Fibroblast of lung (primary cell): ENCODE measurements at regions not wholly inside any gene's neighbourhood (a gene's known extent, or its start where the extent isn't known, plus 50 kb on each side); places are given as distances from the start of the nearest gene placed in this dataset.

Experiments used
- DNase-seq, 2 donors: peaks; one replicate each; pipeline versions ENCODE4 v3.0.0 to v3.0.0-alpha.2; 2010; ENCODE audit warnings: low read depth in 2 of 2
- H2AFZ ChIP-seq: 2 replicates; pipeline ENCODE4 v1.5.1; 2012; ENCODE audit warnings: low read length, control low read depth, inconsistent platforms
- H3K27ac ChIP-seq: 2 replicates; pipeline ENCODE4 v1.5.1; 2011; ENCODE audit warnings: low read length, control low read depth; ENCODE audit not compliant: insufficient read depth
- H3K27me3 ChIP-seq: 2 replicates; pipeline ENCODE4 v1.5.1; 2011; ENCODE audit warnings: mild to moderate bottlenecking, low read length; ENCODE audit not compliant: control insufficient read depth, insufficient read depth
- H3K36me3 ChIP-seq: 2 replicates; pipeline ENCODE4 v1.5.1; 2011; ENCODE audit warnings: low read length; ENCODE audit not compliant: control insufficient read depth, insufficient read depth
- H3K4me1 ChIP-seq: 2 replicates; pipeline ENCODE4 v1.5.1; 2011; ENCODE audit warnings: low read length; ENCODE audit not compliant: control insufficient read depth, insufficient read depth; ENCODE audit errors: extremely low read depth
- H3K4me2 ChIP-seq: 2 replicates; pipeline ENCODE4 v1.5.1; 2011; ENCODE audit warnings: low read length, control low read depth; ENCODE audit not compliant: insufficient read depth; ENCODE audit errors: extremely low read depth
- H3K4me3 ChIP-seq, 4 experiments: fragments of 200-600 bp in 1 of 4; sonication (generic) in 1 of 4; replicated peaks in 1 of 4; 2 replicates each; pipeline ENCODE4 v1.5.1; 2011 to 2016; ENCODE audit warnings: low read length in 4 of 4, low read depth in 3 of 4, mild to moderate bottlenecking in 3 of 4, control low read depth in 2 of 4, inconsistent platforms in 1 of 4, mixed read lengths in 1 of 4; ENCODE audit not compliant: insufficient read depth in 1 of 4; ENCODE audit errors: control extremely low read depth in 1 of 4
- H3K79me2 ChIP-seq: 2 replicates; pipeline ENCODE4 v1.5.1; 2012; ENCODE audit warnings: mild to moderate bottlenecking, low read length, inconsistent platforms; ENCODE audit not compliant: control insufficient read depth, insufficient read depth
- H3K9ac ChIP-seq: 2 replicates; pipeline ENCODE4 v1.5.1; 2011; ENCODE audit warnings: mild to moderate bottlenecking, low read length, control low read depth; ENCODE audit not compliant: insufficient read depth
- H3K9me3 ChIP-seq: 2 replicates; pipeline ENCODE4 v1.5.1; 2012; ENCODE audit warnings: low read depth, low read length; ENCODE audit not compliant: control insufficient read depth, insufficient read depth
- H4K20me1 ChIP-seq: 2 replicates; pipeline ENCODE4 v1.5.1; 2011; ENCODE audit warnings: low read length; ENCODE audit not compliant: control insufficient read depth, insufficient read depth; ENCODE audit errors: extremely low read depth
- CTCF ChIP-seq, 2 donors: IDR thresholded peaks in 1 of 2; conservative IDR thresholded peaks in 1 of 2; 1 replicate in 1 of 2; 2 replicates in 1 of 2; pipeline ENCODE4 v1.5.1; 2011 to 2012; ENCODE audit warnings: low read length in 2 of 2, control low read depth in 1 of 2, inconsistent platforms in 1 of 2, low read depth in 1 of 2, mild to moderate bottlenecking in 1 of 2
- EZH2 ChIP-seq: IDR thresholded peaks from 2 replicates; pipeline ENCODE4 v1.5.1; 2012; ENCODE audit warnings: low read length, control low read depth, mild to moderate bottlenecking; ENCODE audit errors: missing control alignments

DNA sequence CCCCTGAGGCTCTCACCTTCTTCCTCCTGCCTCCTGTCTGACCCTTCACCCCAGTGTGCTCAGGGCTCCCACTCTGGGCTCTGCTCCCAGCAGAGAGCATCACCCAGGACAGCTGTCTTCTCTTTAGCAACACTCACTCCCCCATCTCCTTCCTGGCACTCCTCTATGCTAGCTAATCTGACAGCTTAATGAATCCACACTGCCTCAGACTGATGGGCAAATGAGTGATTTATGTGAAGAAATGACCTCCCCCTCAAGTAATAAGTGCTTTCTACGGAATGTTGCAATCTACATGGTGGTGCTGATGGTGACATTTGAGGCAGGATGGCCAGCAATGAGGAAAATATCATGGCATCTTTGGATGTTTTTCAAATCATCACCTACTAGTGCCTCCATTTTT lies 83.6 kb downstream of the LSM3 start:
- no peak overlapping the region for H3K4me2 ChIP-seq
- no peak overlapping the region for H2AFZ ChIP-seq
- H3K9ac ChIP-seq: no peak overlapping the region
- DNase-seq: peak in 1 of 2 donors; percentile 53
- no peaks in the 10 kb centered on the region for H3K36me3 ChIP-seq
- no peak for TF ChIP-seq CTCF (conservative IDR thresholded peaks at IDR 0.05 in 1 of 2, IDR thresholded peaks at IDR 0.05 in 1 of 2; ENCODE audit: low read depth in 1 of 2, low read length in 2 of 2)
- no peak for TF ChIP-seq EZH2
- H3K4me3 ChIP-seq: no peak overlapping the region
- no peaks in the 10 kb centered on the region for H4K20me1 ChIP-seq
- no peaks in the 10 kb centered on the region for H3K9me3 ChIP-seq
- H3K79me2 ChIP-seq: no peaks in the 10 kb centered on the region
- no peaks in the 10 kb centered on the region for H3K27me3 ChIP-seq
- H3K27ac ChIP-seq: no peak overlapping the region
- no peaks in the 10 kb centered on the region for H3K4me1 ChIP-seq

DNA sequence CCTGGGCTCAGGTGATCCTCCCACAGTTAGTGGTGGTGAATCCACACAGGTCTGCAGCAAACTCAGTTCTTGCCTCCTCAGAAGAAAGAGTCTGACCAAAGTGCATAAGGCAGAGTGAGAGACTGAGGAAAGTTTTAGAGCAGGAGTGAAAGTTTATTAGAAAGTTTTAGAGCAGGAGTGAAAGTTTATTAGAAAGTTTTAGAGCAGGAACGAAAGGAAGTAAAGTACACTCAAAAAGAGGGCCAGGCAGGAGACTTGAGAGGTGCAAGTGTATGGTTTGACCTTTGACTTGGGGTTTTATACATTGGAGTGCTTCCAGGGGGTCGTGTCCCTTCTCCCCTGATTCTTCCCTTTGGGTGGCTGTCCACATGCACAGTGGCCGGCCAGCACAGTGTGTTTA lies 84.2 kb downstream of the LSM3 start:
- Histone ChIP-seq H3K36me3 (no peaks in the 10 kb centered on the region), H2AFZ (no peak overlapping the region), H4K20me1 (no peaks in the 10 kb centered on the region), H3K27me3 (no peaks in the 10 kb centered on the region), H3K9ac (no peak overlapping the region), H3K79me2 (no peaks in the 10 kb centered on the region), H3K4me2 (no peak overlapping the region), H3K9me3 (no peaks in the 10 kb centered on the region), H3K4me3 (no peak overlapping the region), H3K4me1 (no peaks in the 10 kb centered on the region), H3K27ac (no peak overlapping the region)
- DNase-seq: no peak
- TF ChIP-seq CTCF (conservative IDR thresholded peaks at IDR 0.05 in 1 of 2, IDR thresholded peaks at IDR 0.05 in 1 of 2; ENCODE audit: low read depth in 1 of 2, low read length in 2 of 2) (no peak), EZH2 (no peak)

DNA sequence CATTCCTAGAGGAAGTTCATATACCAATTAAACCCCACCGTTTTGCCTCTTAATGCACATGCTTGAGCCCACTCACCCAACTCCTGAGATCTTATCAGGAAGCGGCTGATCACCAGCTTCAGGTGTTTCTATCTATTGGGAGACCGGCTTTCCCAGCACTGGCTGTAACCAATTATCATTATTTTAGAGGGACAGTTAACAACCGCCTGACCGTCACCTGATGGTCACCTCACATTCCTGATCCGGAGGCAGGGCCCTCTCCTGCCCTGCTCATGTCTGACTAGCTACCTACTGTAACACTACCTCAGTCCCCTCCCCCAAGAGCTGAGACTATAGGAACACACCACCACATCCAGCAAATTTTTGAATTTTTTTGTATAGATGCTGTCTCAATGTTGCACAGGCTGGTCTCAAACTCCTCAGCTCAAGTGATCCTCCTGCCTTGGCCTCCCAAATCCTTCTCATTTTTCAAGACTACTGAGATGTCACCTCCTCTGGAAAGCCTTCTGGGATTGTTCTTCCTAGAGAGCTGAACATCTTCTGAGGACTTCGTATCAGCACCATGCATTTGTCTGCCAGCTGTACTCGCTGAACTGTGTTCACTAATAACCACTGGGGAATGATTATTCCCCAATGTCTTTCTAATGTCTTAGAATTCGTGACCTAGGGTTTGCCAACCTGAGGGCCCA lies 84.8 kb downstream of the LSM3 start:
- no peaks in the 10 kb centered on the region for H3K9me3 ChIP-seq
- no peaks in the 10 kb centered on the region for H3K79me2 ChIP-seq
- no peak for TF ChIP-seq EZH2
- no peak for TF ChIP-seq CTCF (conservative IDR thresholded peaks at IDR 0.05 in 1 of 2, IDR thresholded peaks at IDR 0.05 in 1 of 2; ENCODE audit: low read depth in 1 of 2, low read length in 2 of 2)
- H3K27ac ChIP-seq: no peak overlapping the region
- no peak for DNase-seq
- no peaks in the 10 kb centered on the region for H3K27me3 ChIP-seq
- H3K4me3 ChIP-seq: no peak overlapping the region
- no peak overlapping the region for H3K4me2 ChIP-seq
- H3K4me1 ChIP-seq: no peaks in the 10 kb centered on the region
- H4K20me1 ChIP-seq: no peaks in the 10 kb centered on the region
- H3K9ac ChIP-seq: no peak overlapping the region
- no peaks in the 10 kb centered on the region for H3K36me3 ChIP-seq
- no peak overlapping the region for H2AFZ ChIP-seq
